ENCODE measurements at regions not wholly inside any gene's neighbourhood (a gene's known extent, or its start where the extent isn't known, plus 50 kb on each side); places are given as distances from the start of the nearest gene placed in this dataset.
"Not testable (repeated sequence)": the region's sequence is repeated elsewhere in the genome, so short reads cannot be mapped to it uniquely, and the experiment has no call there.

DNA sequence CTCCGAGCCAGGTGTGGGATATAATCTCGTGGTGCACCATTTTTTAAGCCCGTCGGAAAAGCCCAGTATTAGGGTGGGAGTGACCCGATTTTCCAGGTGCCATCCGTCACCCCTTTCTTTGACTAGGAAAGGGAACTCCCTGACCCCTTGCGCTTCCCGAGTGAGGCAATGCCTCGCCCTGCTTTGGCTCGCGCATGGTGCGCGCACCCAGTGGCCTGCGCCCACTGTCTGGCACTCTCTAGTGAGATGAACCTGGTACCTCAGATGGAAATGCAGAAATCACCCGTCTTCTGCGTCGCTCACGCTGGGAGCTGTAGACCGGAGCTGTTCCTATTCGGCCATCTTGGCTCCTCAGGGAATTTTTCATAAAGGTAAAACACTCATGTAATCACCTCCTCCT lies 63.9 kb downstream of the RWDD3 start:
- H3K79me2 ChIP-seq (ENCODE audit: low read length); H3K27me3 ChIP-seq (ENCODE audit: low read depth, low read length); H3K4me2 ChIP-seq (ENCODE audit: low read length); H3K36me3 ChIP-seq (replicated peaks; ENCODE audit: low read depth, low read length); H3K27ac ChIP-seq (ENCODE audit: low read length); H3K9ac ChIP-seq (ENCODE audit: low read length); H3K4me1 ChIP-seq (ENCODE audit: low read length); H3K4me3 ChIP-seq (ENCODE audit: low read length); H4K20me1 ChIP-seq (ENCODE audit: insufficient read depth, low read length); H2AFZ ChIP-seq (ENCODE audit: low read depth, low read length); H3K9me3 ChIP-seq (ENCODE audit: insufficient read depth, low read length): not testable (repeated sequence)

DNA sequence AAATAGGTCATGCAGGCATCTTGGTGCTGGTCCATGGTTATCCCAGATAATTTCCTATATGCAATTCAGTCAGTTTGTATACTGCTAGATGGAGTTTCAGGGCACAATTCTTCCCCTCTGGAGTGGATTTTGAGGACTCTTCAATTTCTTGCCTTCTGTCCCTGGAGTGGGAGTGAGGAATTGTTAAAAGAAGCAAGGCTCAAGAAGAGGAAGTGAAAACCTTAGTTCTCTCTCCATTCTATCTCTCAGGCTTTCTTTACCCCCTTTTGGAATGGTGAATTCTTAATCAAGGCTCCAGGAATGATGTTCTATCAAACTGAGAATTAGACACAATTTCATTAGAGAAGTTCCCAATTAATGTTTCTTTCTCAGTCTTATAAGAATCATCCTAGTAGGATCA lies 67.1 kb downstream of the RWDD3 start:
- Histone ChIP-seq H2AFZ (ENCODE audit: low read depth, low read length) (no peak overlapping the region), H4K20me1 (ENCODE audit: insufficient read depth, low read length) (no peaks in the 10 kb centered on the region), H3K79me2 (ENCODE audit: low read length) (no peaks in the 10 kb centered on the region), H3K4me3 (ENCODE audit: low read length) (no peak overlapping the region), H3K27me3 (ENCODE audit: low read depth, low read length) (no peaks in the 10 kb centered on the region), H3K4me2 (ENCODE audit: low read length) (no peak overlapping the region), H3K4me1 (ENCODE audit: low read length) (no peaks in the 10 kb centered on the region), H3K9ac (ENCODE audit: low read length) (no peak overlapping the region), H3K9me3 (ENCODE audit: insufficient read depth, low read length) (no peaks in the 10 kb centered on the region), H3K36me3 (replicated peaks; ENCODE audit: low read depth, low read length) (no peaks in the 10 kb centered on the region), H3K27ac (ENCODE audit: low read length) (no peak overlapping the region)
- no peak for TF ChIP-seq EZH2phosphoT487 (IDR thresholded peaks at IDR 0.05; ENCODE audit: low read depth)
- TF ChIP-seq, protein P1, sequence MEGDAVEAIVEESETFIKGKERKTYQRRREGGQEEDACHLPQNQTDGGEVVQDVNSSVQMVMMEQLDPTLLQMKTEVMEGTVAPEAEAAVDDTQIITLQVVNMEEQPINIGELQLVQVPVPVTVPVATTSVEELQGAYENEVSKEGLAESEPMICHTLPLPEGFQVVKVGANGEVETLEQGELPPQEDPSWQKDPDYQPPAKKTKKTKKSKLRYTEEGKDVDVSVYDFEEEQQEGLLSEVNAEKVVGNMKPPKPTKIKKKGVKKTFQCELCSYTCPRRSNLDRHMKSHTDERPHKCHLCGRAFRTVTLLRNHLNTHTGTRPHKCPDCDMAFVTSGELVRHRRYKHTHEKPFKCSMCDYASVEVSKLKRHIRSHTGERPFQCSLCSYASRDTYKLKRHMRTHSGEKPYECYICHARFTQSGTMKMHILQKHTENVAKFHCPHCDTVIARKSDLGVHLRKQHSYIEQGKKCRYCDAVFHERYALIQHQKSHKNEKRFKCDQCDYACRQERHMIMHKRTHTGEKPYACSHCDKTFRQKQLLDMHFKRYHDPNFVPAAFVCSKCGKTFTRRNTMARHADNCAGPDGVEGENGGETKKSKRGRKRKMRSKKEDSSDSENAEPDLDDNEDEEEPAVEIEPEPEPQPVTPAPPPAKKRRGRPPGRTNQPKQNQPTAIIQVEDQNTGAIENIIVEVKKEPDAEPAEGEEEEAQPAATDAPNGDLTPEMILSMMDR (IDR thresholded peaks at IDR 0.05; ENCODE audit: low read depth, low read length): no peak

DNA sequence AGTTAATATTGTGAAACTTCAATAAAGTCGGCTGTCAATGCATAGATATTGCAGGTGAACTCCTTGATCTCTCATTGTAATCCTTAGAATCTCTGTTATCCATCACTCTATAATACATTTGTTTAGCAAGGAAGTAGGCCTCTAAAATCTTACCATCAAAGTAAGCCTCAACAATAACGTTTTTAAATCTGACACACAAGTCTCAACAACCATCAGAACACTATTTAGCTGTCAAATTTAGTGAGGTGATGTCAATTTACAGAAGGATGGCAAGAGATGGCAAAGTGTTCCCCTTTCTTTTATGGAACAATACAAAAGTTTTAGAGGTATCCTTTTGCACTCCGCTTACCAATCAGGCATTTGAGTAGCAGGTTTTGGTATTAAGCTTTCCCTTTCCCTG lies 67.6 kb downstream of the RWDD3 start:
- TF ChIP-seq EZH2phosphoT487 (IDR thresholded peaks at IDR 0.05; ENCODE audit: low read depth): no peak
- TF ChIP-seq, protein P1 (IDR thresholded peaks at IDR 0.05; ENCODE audit: low read depth, low read length): no peak
- no peaks in the 10 kb centered on the region for H3K79me2 ChIP-seq (ENCODE audit: low read length)
- H3K9ac ChIP-seq (ENCODE audit: low read length): no peak overlapping the region
- H3K27ac ChIP-seq (ENCODE audit: low read length): no peak overlapping the region
- H3K4me1 ChIP-seq (ENCODE audit: low read length): no peaks in the 10 kb centered on the region
- no peaks in the 10 kb centered on the region for H3K27me3 ChIP-seq (ENCODE audit: low read depth, low read length)
- H3K36me3 ChIP-seq (replicated peaks; ENCODE audit: low read depth, low read length): no peaks in the 10 kb centered on the region
- H2AFZ ChIP-seq (ENCODE audit: low read depth, low read length): no peak overlapping the region
- H4K20me1 ChIP-seq (ENCODE audit: insufficient read depth, low read length): no peaks in the 10 kb centered on the region
- H3K4me2 ChIP-seq (ENCODE audit: low read length): no peak overlapping the region
- no peak overlapping the region for H3K4me3 ChIP-seq (ENCODE audit: low read length)
- H3K9me3 ChIP-seq (ENCODE audit: insufficient read depth, low read length): no peaks in the 10 kb centered on the region

DNA sequence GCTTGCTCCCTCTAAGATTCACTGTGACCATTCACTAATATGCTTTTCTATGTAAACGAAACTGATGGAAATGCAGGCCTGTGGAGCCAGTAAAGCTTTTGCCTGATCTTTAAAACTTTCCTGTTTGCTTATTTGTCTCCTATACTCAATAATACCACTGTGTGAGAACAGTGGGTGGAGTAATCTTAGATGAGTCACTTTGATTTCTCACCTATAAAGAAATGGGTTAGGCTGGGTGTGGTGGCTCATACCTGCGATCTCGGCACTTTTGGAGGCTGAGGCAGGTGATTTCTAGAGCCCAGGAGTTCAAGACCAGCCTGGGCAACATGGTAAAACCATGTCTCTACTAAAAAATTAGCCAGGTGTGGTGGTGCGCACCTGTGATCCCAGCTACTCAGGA lies 70.8 kb downstream of the RWDD3 start:
- H3K27ac ChIP-seq (ENCODE audit: low read length): no peak overlapping the region
- no peaks in the 10 kb centered on the region for H3K9me3 ChIP-seq (ENCODE audit: insufficient read depth, low read length)
- H3K79me2 ChIP-seq (ENCODE audit: low read length): no peaks in the 10 kb centered on the region
- TF ChIP-seq, protein P1 (IDR thresholded peaks at IDR 0.05; ENCODE audit: low read depth, low read length): no peak
- no peak for TF ChIP-seq EZH2phosphoT487 (IDR thresholded peaks at IDR 0.05; ENCODE audit: low read depth)
- H2AFZ ChIP-seq (ENCODE audit: low read depth, low read length): no peak overlapping the region
- no peak overlapping the region for H3K4me3 ChIP-seq (ENCODE audit: low read length)
- H3K9ac ChIP-seq (ENCODE audit: low read length): no peak overlapping the region
- no peaks in the 10 kb centered on the region for H3K36me3 ChIP-seq (replicated peaks; ENCODE audit: low read depth, low read length)
- no peaks in the 10 kb centered on the region for H3K4me1 ChIP-seq (ENCODE audit: low read length)
- no peaks in the 10 kb centered on the region for H3K27me3 ChIP-seq (ENCODE audit: low read depth, low read length)
- no peak overlapping the region for H3K4me2 ChIP-seq (ENCODE audit: low read length)
- no peaks in the 10 kb centered on the region for H4K20me1 ChIP-seq (ENCODE audit: insufficient read depth, low read length)
